GM19239 (cell line): ENCODE measurements at regions not wholly inside any gene's neighbourhood (a gene's known extent, or its start where the extent isn't known, plus 50 kb on each side); places are given as distances from the start of the nearest gene placed in this dataset.
"Not testable (repeated sequence)": the region's sequence is repeated elsewhere in the genome, so short reads cannot be mapped to it uniquely, and the experiment has no call there.

Experiments used
- DNase-seq: peaks from one replicate; pipeline ENCODE4 v3.0.0; 2011; ENCODE audit warnings: low spot score; ENCODE audit not compliant: insufficient read length
- FAIRE-seq: peaks from 2 replicates; lab custom pipeline; 2011; peaks lifted over from hg19 to GRCh38; lab: Jason Lieb, UNC

DNA sequence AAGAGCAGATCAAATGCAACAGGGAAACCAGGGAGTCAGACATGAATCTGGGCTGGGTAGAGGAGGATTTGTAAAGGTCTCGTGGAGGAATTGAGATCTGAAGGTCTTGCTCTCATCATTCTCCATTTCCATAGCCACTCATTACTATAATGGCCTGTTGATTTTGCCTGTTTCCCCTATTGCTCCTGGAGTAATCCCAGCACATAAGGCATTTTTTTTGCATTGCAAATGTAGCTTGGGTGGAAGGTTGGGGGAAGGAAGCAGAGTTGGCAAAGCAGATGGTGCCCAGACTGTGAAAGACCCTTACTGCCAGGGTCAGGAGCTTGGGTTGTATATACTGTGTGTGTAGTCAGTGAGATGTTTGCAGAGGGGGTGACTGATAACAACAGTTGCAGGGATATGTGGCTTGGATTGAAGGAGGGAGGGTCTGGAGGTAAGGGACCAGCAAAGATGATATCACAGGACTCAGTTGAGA lies 116.0 kb downstream of the TTC6 start:
- DNase-seq (no peak), FAIRE-seq (no peak)

DNA sequence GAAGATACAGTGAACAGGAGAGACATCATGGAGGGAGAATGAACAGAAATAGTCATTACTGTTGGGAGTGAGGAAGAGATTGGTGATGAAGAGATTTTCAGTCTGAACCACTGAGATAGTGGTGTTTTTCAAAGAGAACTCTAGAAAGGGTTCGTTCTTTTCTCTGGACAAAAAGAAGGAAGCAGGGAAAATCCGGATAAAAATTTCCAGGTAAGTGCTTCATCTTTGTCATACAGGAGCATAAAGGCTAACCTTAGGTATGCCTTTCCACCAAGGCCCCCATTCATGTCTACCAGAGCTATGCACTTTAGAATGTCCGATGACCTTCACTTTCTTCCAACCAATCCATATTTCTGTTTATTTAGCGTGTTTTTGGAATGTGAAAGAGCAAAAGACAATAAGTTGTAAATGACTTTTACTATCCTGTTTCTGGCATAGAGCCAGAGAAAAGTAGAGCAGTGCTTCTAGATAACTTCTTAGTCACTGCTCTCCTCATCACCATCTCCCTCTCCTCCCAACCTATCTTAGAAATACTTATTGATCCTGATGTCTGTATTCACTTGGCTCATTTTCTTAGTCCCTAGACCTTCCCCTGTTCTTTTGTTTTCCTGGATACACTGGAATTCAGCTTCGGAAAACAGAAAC lies 116.5 kb downstream of the TTC6 start:
- DNase-seq, result no peak
- no peak for FAIRE-seq

GRCh38 chr14:37712476-37712860 lies 117.0 kb downstream of the TTC6 start:
- not testable (repeated sequence) for FAIRE-seq, DNase-seq

DNA sequence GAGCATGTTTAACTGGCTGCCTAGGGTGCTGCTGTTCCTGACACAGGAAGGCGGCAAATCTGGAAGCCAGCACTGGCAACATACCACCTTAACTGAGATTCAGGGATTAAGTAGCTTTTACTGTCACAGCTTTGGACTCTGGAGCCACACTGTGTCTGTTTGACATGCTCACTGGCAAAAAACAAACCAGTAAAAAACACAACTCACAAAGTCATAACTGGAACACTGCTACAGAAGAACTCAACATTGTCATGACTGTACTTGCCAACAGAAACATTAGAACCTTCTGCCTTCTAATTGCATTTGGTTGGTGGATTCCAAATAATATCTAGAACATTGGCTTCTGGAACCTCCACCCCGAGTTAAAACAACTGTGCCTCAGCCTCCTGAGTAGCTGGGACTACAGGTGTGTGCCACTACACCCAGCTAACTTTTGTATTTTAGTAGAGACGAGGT lies 117.6 kb downstream of the TTC6 start:
- no peak for FAIRE-seq
- no peak for DNase-seq

DNA sequence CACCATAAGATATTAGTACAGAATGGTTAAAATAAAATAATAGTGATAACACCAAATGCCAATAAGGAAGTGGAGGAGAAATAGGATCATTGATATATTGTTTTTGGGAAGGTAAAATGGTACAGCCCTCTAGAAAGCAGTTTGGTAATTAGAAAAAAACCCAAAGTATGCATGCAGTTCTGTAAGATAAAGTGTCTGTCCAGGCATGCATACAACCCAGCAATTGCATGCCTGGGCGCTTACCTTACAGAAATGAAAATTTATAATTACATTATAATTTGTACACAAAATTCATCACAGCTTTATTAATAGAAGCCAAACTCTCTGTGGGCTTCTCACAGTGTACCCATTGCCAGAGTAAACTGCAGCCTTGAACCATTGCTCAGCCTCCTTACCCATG lies 124.7 kb downstream of the TTC6 start:
- FAIRE-seq (no peak), DNase-seq (no peak)

- no peak for FAIRE-seq
- no peak for DNase-seq
These were observed 126.7 kb downstream of the TTC6 start for GRCh38 chr14:37721976-37722659.

GRCh38 chr14:37723515-37723914 lies 128.1 kb downstream of the TTC6 start:
- DNase-seq (no peak), FAIRE-seq (no peak)

- DNase-seq, result no peak
- no peak for FAIRE-seq
These were observed 131.3 kb downstream of the TTC6 start for GRCh38 chr14:37726708-37727107.

DNA sequence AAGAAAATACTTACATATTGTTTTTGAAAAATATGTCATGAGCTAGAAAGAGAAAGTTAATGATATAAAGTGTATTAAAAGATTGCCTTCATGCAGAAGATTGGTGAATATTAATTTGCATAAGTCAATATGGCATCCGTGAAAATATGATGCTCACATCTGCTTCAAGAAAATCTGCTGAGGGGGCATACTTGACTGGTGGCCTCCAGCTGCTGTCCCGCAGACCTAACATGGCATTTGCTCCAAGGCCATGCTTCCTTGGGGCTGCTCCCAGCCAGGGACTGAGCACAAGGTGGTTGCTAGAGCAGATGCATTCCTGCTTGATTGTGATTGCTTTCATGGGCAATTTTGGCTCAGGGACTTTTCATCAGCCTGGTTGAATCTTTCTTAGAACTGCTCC lies 133.8 kb downstream of the TTC6 start:
- DNase-seq (no peak), FAIRE-seq (no peak)

DNA sequence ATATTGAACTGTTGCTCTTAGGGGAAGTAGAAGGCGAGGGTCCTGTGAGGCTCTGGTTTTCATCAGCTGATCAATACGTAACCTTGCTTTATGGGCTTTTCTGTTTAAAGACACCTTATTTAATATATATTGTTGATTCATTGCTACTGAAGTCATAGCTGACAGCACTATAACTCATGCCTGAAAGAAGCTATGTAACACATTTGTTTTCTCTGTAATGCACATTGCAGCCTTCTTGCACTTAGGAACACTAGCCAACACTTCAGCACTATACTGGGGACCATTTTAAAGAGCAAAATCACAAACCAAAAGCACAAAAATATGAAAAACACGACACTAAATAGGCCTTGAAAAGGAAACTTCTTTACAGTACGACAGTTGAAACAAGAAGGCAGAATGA lies 135.7 kb downstream of the TTC6 start:
- no peak for DNase-seq
- no peak for FAIRE-seq

GRCh38 chr14:37745657-37746056 lies 150.2 kb downstream of the TTC6 start:
- DNase-seq (no peak), FAIRE-seq (no peak)

GRCh38 chr14:37746140-37746832 lies 150.9 kb downstream of the TTC6 start:
- DNase-seq, result no peak
- FAIRE-seq, result no peak

DNA sequence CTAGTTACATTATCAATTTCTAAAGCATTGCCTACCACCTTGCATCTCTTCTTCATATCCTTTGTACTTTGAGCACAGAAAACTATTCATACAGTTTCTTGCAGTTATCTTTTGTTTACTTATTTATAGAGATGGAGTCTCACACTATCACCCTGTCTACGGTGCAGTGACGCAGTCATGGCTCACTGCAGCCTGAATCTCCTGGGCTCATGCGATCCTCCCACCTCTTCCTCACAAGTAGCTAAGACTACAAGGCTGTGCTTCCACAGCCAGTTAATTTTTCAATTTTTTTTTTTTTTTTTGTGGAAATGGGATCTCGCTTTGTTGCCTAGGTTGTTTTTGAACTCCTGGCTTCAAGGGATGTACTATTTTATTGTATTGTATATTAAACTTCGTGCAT lies 158.0 kb downstream of the TTC6 start:
- FAIRE-seq (no peak), DNase-seq (no peak)

DNA sequence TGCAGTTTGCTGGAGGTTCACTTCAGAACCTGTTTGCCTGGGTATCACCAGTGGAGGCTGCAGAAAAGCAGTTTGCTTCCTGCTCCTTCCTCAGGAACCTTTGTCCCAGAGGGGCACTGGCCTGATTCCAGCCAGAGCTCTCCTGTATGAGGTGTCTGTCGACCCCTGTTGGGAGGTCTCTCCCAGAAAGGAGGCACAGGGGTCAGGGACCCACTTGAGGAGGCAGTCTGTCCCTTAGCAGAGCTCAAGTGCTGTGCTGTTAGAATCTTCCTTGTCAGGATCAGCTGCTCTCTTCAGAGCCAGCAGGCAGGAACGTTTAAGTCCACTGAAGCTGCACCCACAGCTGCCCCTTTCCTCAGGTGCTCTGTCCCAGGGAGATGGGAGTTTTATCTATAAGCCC lies 164.8 kb downstream of the TTC6 start:
- FAIRE-seq, result not testable (repeated sequence)

DNA sequence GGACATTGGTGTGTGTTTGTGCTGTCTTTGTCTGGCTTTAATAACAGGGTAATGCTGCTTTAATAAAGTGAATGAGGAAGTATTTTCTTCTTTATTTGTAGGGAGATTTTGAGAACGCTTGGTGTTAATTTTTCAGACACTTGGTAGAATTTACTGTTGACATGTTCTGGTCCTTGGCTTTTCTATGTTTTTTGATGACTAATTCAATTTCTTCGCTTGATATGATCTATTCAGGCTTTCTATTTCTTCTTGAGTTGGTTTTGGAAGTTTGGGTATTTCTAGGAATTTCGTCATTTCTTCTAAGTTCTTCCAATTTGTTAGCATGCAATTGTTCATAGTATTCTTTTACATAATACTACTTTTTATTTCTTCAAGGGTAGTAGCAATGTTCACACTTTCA lies 167.8 kb downstream of the TTC6 start:
- FAIRE-seq (no peak), DNase-seq (no peak)

More for the DNA sequence above, 164.8 kb downstream of the TTC6 start:
- DNase-seq, result not testable (repeated sequence)

GRCh38 chr14:37772283-37772682 lies 176.9 kb downstream of the TTC6 start:
- not testable (repeated sequence) for FAIRE-seq, DNase-seq

DNA sequence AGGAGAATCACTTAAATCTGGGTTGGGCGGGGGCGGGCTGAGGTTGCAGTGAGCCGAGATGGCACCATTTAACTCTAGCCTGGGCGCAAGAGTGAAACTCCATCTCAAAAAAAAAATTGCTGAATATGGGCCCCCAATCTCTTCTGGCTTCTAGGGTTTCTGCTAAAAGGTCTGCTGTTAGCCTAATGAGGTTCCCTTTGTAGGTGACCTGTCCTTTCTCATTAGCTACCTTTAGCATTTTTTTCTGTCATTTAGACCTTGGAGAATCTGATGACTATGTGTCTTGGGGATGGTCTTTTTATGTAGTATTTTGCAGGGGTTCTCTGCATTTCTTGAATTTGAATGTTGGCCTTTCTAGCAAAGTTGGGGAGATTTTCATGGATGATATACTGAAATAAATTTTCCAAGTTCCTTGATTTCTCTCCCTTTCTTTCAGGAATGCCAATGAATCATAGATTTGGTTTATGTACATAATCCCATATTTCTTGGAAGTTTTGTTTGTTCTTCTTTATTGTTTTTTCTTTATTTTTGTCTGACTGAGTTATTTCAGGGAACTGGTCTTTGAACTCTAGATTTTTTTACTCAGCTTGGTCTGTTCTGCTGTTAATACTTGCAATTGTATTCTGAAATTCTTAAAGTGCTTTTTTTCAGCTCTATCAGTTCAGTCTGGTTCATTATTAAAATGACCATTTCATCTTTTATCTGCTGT lies 181.5 kb downstream of the TTC6 start:
- no peak for DNase-seq
- no peak for FAIRE-seq

GRCh38 chr14:37778135-37778943 lies 182.9 kb downstream of the TTC6 start:
- FAIRE-seq (no peak), DNase-seq (no peak)

DNA sequence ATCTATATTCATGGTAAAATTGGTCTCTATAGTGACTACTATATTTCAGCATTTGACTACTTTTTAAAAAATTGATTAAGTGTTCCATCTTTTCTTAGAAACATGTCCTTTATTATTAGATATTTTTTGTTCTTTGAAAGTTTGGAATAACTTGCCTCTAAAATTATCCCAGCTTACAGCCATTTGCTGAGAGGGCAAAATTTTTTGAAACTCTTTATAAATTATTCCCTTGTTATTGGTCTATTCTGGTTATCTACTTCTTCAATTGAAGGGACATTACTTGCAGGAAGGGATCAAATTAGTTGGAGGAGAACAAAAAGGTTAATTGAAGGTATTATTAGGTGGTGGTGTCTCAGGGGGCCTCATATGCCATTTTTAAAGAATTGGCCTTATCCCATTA lies 184.1 kb downstream of the TTC6 start:
- DNase-seq (no peak), FAIRE-seq (no peak)

GRCh38 chr14:37780731-37781130 lies 185.3 kb downstream of the TTC6 start:
- not testable (repeated sequence) for FAIRE-seq

More at GRCh38 chr14:37780731-37781130, 185.3 kb downstream of the TTC6 start:
- not testable (repeated sequence) for DNase-seq
